Ishikawa (cell line): ENCODE measurements at regions not wholly inside any gene's neighbourhood (a gene's known extent, or its start where the extent isn't known, plus 50 kb on each side); places are given as distances from the start of the nearest gene placed in this dataset.

ENCODE experiments used
- CEBPB ChIP-seq: IDR thresholded peaks from 2 replicates; pipeline ENCODE4 v1.6.1; 2012
- EP300 ChIP-seq: IDR thresholded peaks from 2 replicates; pipeline ENCODE4 v1.6.1; 2012; ENCODE audit warnings: borderline replicate concordance
- YY1 ChIP-seq: IDR thresholded peaks from 2 replicates; pipeline ENCODE4 v1.6.1; 2012; ENCODE audit warnings: low read depth
- TF ChIP-seq, protein P1 (sequence below): IDR thresholded peaks from 2 replicates; pipeline ENCODE4 v1.6.1; 2012
- TF ChIP-seq, protein P2 (sequence below): IDR thresholded peaks from 2 replicates; pipeline ENCODE4 v1.6.1; 2012

DNA sequence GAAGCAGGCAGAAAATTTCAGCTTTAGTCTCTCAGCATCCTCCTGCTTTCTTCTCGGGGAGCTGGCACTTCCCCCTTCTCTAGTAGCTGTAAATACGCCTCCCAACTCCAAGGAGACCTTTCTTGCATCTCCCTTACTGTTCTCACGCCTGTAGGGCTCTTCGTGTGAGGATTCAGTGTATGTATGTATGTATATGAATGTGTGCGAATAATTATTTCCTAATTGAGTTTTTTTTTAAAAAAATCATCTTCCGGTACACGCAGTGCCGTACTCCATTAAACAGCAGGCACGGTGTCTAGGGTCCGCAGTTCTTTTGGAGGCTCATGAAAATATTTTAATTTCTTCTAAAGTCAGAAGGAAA, 85.4 kb downstream of the HFE start:
- TF ChIP-seq, protein P1, sequence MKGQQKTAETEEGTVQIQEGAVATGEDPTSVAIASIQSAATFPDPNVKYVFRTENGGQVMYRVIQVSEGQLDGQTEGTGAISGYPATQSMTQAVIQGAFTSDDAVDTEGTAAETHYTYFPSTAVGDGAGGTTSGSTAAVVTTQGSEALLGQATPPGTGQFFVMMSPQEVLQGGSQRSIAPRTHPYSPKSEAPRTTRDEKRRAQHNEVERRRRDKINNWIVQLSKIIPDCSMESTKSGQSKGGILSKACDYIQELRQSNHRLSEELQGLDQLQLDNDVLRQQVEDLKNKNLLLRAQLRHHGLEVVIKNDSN: no peak
- no peak for TF ChIP-seq CEBPB
- no peak for TF ChIP-seq EP300
- TF ChIP-seq, protein P2, sequence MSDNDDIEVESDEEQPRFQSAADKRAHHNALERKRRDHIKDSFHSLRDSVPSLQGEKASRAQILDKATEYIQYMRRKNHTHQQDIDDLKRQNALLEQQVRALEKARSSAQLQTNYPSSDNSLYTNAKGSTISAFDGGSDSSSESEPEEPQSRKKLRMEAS: no peak
- peak; percentile 60; the same call in 1 of the 2 replicates for TF ChIP-seq YY1
